WERI-Rb-1 (cell line): ENCODE measurements at regions not wholly inside any gene's neighbourhood (a gene's known extent, or its start where the extent isn't known, plus 50 kb on each side); places are given as distances from the start of the nearest gene placed in this dataset.

Experiments used
- DNase-seq: peaks from one replicate; pipeline ENCODE4 v3.0.0-alpha.2; 2020
- H3K27ac ChIP-seq: fragments of 250-450 bp; sonication (Bioruptor Pico); 2 replicates; pipeline ENCODE4 v1.5.1; 2020; ENCODE audit warnings: mild to moderate bottlenecking, moderate library complexity
- H3K27me3 ChIP-seq: fragments of 250-450 bp; sonication (Bioruptor Pico); 2 replicates; pipeline ENCODE4 v1.5.1; 2021; ENCODE audit warnings: mild to moderate bottlenecking, low read depth, moderate library complexity; ENCODE audit not compliant: insufficient read depth, severe bottlenecking
- H3K36me3 ChIP-seq: fragments of 250-450 bp; sonication (Bioruptor Pico); 2 replicates; pipeline ENCODE4 v1.5.1; 2020; ENCODE audit warnings: mild to moderate bottlenecking, moderate library complexity
- H3K4me3 ChIP-seq: 2 replicates; pipeline ENCODE4 v1.5.1; 2011; ENCODE audit warnings: low read depth, mild to moderate bottlenecking, control low read depth, low read length
- H3K9me3 ChIP-seq: fragments of 250-450 bp; sonication (Bioruptor Pico); 2 replicates; pipeline ENCODE4 v1.5.1; 2021; ENCODE audit warnings: mild to moderate bottlenecking, moderate library complexity; ENCODE audit not compliant: severe bottlenecking
- CTCF ChIP-seq: IDR thresholded peaks from 2 replicates; pipeline ENCODE4 v1.5.1; 2011; ENCODE audit warnings: low read depth, mild to moderate bottlenecking, control low read depth, inconsistent platforms, low read length

- TF ChIP-seq CTCF: no peak
- Histone ChIP-seq H3K9me3 (no peaks in the 10 kb centered on the region), H3K36me3 (no peaks in the 10 kb centered on the region)
Measured at GRCh38 chr3:63207066-63207590, 71.0 kb upstream of the SYNPR start.

GRCh38 chr3:63228087-63228486 is 50.0 kb upstream of the SYNPR start:
- Histone ChIP-seq H3K36me3 (no peaks in the 10 kb centered on the region), H3K4me3 (no peak overlapping the region), H3K9me3 (no peaks in the 10 kb centered on the region), H3K27me3 (no peaks in the 10 kb centered on the region), H3K27ac (no peak overlapping the region)
- TF ChIP-seq CTCF: no peak
- DNase-seq: no peak

More at GRCh38 chr3:63207066-63207590, 71.0 kb upstream of the SYNPR start:
- DNase-seq: no peak
- no peak overlapping the region for H3K27ac ChIP-seq
- H3K27me3 ChIP-seq: no peaks in the 10 kb centered on the region
- no peak overlapping the region for H3K4me3 ChIP-seq
